Neural progenitor cell (in vitro differentiated cells): ENCODE measurements at regions not wholly inside any gene's neighbourhood (a gene's known extent, or its start where the extent isn't known, plus 50 kb on each side); places are given as distances from the start of the nearest gene placed in this dataset.

Source experiments
- DNase-seq: peaks from one replicate; pipeline ENCODE4 v3.0.0-alpha.2; 2016; ENCODE audit warnings: low spot score
- H2AFZ ChIP-seq: fragments of 200-600 bp; sonication (generic); replicated peaks from 2 replicates; pipeline ENCODE4 v1.6.1; 2016; ENCODE audit warnings: antibody characterized with exemption
- H3F3A ChIP-seq: fragments of 200-600 bp; sonication (generic); 2 replicates; pipeline ENCODE4 v1.6.1; 2016; ENCODE audit warnings: antibody characterized with exemption, low read depth
- H3K27ac ChIP-seq: fragments of 200-600 bp; sonication (generic); 2 replicates; pipeline ENCODE4 v1.5.1; 2016; ENCODE audit warnings: mild to moderate bottlenecking
- H3K27me3 ChIP-seq: fragments of 200-600 bp; sonication (generic); 2 replicates; pipeline ENCODE4 v1.6.1; 2016; ENCODE audit warnings: mild to moderate bottlenecking, moderate library complexity
- H3K36me3 ChIP-seq: fragments of 200-600 bp; sonication (generic); 2 replicates; pipeline ENCODE4 v1.5.1; 2016
- H3K4me1 ChIP-seq: fragments of 200-600 bp; sonication (generic); 2 replicates; pipeline ENCODE4 v1.6.1; 2016; ENCODE audit warnings: mixed run types
- H3K4me2 ChIP-seq: fragments of 200-600 bp; sonication (generic); 2 replicates; pipeline ENCODE4 v1.6.1; 2016
- H3K4me3 ChIP-seq: fragments of 200-600 bp; sonication (generic); 2 replicates; pipeline ENCODE4 v1.5.1; 2016
- H3K79me2 ChIP-seq: fragments of 200-600 bp; sonication (generic); 2 replicates; pipeline ENCODE4 v1.6.1; 2016; ENCODE audit warnings: low read depth
- H3K9ac ChIP-seq: fragments of 200-600 bp; sonication (generic); 2 replicates; pipeline ENCODE4 v1.6.1; 2016
- H3K9me3 ChIP-seq: fragments of 200-600 bp; sonication (generic); 2 replicates; pipeline ENCODE4 v1.5.1; 2016; ENCODE audit warnings: low read depth
- H4K20me1 ChIP-seq: fragments of 200-600 bp; sonication (generic); 2 replicates; pipeline ENCODE4 v1.6.1; 2016; ENCODE audit warnings: low read depth
- H3K27ac Mint-ChIP-seq: 3 replicates; pipeline ENCODE4 v1.8.0; 2021; ENCODE audit warnings: mixed read lengths
- H3K27me3 Mint-ChIP-seq: 2 replicates; pipeline ENCODE4 v1.8.0; 2022; ENCODE audit warnings: low read depth, mild to moderate bottlenecking, inconsistent platforms, moderate library complexity, mixed read lengths; ENCODE audit not compliant: insufficient read depth
- H3K36me3 Mint-ChIP-seq: 3 replicates; pipeline ENCODE4 v1.8.0; 2021; ENCODE audit warnings: mixed read lengths
- H3K4me1 Mint-ChIP-seq: 3 replicates; pipeline ENCODE4 v1.8.0; 2021; ENCODE audit warnings: mixed read lengths
- H3K4me3 Mint-ChIP-seq: 3 replicates; pipeline ENCODE4 v1.8.0; 2021; ENCODE audit warnings: mild to moderate bottlenecking, moderate library complexity, mixed read lengths
- H3K9me3 Mint-ChIP-seq: 3 replicates; pipeline ENCODE4 v1.8.0; 2020; ENCODE audit warnings: mixed read lengths
- CTCF ChIP-seq: fragments of 200-600 bp; sonication (generic); IDR thresholded peaks from 2 replicates; pipeline ENCODE4 v1.5.1; 2017; ENCODE audit warnings: antibody characterized with exemption, mild to moderate bottlenecking
- EZH2 ChIP-seq: fragments of 200-600 bp; sonication (generic); IDR thresholded peaks from 2 replicates; pipeline ENCODE4 v1.6.1; 2017; ENCODE audit warnings: antibody characterized with exemption, mild to moderate bottlenecking, moderate library complexity
- EZH2phosphoT487 ChIP-seq: fragments of 200-600 bp; sonication (generic); IDR thresholded peaks from 2 replicates; pipeline ENCODE4 v1.6.1; 2017; ENCODE audit warnings: antibody characterized with exemption

GRCh38 chr12:17695495-17695894 lies 394.5 kb downstream of the RERGL start:
- no peak for TF ChIP-seq CTCF
- Histone ChIP-seq H3K9me3 (no peaks in the 10 kb centered on the region), H3K27ac (no peak overlapping the region), H3K4me1 (no peaks in the 10 kb centered on the region), H3K36me3 (no peaks in the 10 kb centered on the region), H3F3A (no peaks in the 10 kb centered on the region), H2AFZ (no peak overlapping the region), H3K9ac (no peak overlapping the region), H3K4me3 (no peak overlapping the region), H4K20me1 (no peaks in the 10 kb centered on the region), H3K79me2 (no peaks in the 10 kb centered on the region), H3K4me2 (no peak overlapping the region), H3K27me3 (no peaks in the 10 kb centered on the region)
- Mint-ChIP-seq H3K27me3 (peaks cover 2% of the 10 kb centered on the region), H3K27ac (no peak overlapping the region), H3K4me1 (peaks cover 2% of the 10 kb centered on the region), H3K9me3 (no peaks in the 10 kb centered on the region), H3K36me3 (no peaks in the 10 kb centered on the region), H3K4me3 (no peak overlapping the region)
- DNase-seq, result no peak

DNA sequence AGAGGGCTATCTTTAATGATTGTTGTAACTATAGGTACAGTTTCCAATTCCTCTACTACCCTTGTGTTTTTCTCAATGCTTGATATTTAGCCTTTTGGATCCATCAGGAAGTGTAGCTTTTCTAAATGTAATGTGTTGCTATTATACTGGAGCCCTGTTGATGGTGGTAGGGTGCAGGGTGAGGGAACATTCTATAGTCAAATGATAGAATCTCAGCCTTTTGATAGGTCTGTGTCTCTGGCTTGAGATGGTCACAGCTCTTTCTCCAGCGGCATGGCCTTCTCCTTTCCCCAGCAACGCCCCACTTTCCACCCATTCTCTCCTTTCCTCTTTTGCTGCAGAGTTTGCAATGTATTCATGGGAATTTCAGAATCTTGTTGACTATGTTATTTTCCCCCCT lies 398.6 kb downstream of the RERGL start:
- no peak overlapping the region for H3K4me3 ChIP-seq
- no peak for TF ChIP-seq CTCF
- no peak overlapping the region for H3K4me2 ChIP-seq
- peak overlapping the region; percentile 23 for H2AFZ ChIP-seq
- no peak overlapping the region for H3K27ac ChIP-seq
- no peak overlapping the region for H3K9ac ChIP-seq
- peaks cover 2% of the 10 kb centered on the region for H3K4me1 Mint-ChIP-seq
- no peaks in the 10 kb centered on the region for H4K20me1 ChIP-seq
- H3K36me3 Mint-ChIP-seq, result no peaks in the 10 kb centered on the region
- H3K36me3 ChIP-seq, result no peaks in the 10 kb centered on the region
- no peaks in the 10 kb centered on the region for H3K27me3 ChIP-seq
- DNase-seq, result no peak
- H3K9me3 Mint-ChIP-seq, result no peaks in the 10 kb centered on the region
- H3K4me1 ChIP-seq, result no peaks in the 10 kb centered on the region
- H3K9me3 ChIP-seq, result no peaks in the 10 kb centered on the region
- H3K27me3 Mint-ChIP-seq, result peaks cover 2% of the 10 kb centered on the region
- no peaks in the 10 kb centered on the region for H3F3A ChIP-seq
- H3K27ac Mint-ChIP-seq, result no peak overlapping the region
- H3K4me3 Mint-ChIP-seq, result no peak overlapping the region
- H3K79me2 ChIP-seq, result no peaks in the 10 kb centered on the region

DNA sequence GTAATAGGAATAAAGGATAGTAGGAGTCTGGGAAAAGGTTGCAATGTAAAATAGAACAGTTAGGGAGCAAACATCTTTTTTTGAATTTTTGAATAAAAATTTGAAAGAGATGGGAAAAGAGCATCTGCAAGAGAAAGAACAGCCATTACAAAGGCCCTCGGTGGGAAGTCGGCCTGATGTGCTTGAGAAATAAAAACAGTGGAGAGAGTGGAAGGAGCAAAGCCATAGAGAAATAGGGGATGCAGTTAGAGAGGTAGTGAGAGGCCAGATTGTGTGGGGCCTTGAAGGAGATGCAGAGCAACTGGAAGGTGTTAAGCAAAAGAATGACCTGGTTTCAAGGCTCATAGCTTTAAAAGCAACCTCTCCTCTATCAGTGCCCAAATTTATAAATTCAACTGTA lies 409.8 kb downstream of the RERGL start:
- no peaks in the 10 kb centered on the region for H3K9me3 ChIP-seq
- no peak overlapping the region for H3K4me2 ChIP-seq
- H3F3A ChIP-seq, result no peaks in the 10 kb centered on the region
- Mint-ChIP-seq H3K27ac (no peak overlapping the region), H3K9me3 (no peaks in the 10 kb centered on the region), H3K27me3 (no peaks in the 10 kb centered on the region), H3K4me3 (no peak overlapping the region), H3K4me1 (no peaks in the 10 kb centered on the region), H3K36me3 (no peaks in the 10 kb centered on the region)
- no peak overlapping the region for H3K4me3 ChIP-seq
- no peaks in the 10 kb centered on the region for H4K20me1 ChIP-seq
- no peak for DNase-seq
- no peaks in the 10 kb centered on the region for H3K79me2 ChIP-seq
- TF ChIP-seq EZH2 (no peak), CTCF (no peak), EZH2phosphoT487 (no peak)
- no peaks in the 10 kb centered on the region for H3K4me1 ChIP-seq
- H3K9ac ChIP-seq, result no peak overlapping the region
- no peaks in the 10 kb centered on the region for H3K36me3 ChIP-seq
- H3K27ac ChIP-seq, result no peak overlapping the region
- H3K27me3 ChIP-seq, result peaks cover 4% of the 10 kb centered on the region
- H2AFZ ChIP-seq, result no peak overlapping the region
